SK-N-SH treated with all-trans-retinoic acid at 6 μM for 48 hours (cell line): ENCODE measurements at regions not wholly inside any gene's neighbourhood (a gene's known extent, or its start where the extent isn't known, plus 50 kb on each side); places are given as distances from the start of the nearest gene placed in this dataset.

ENCODE experiments used
- ESRRG ChIP-seq: fragments of 250-450 bp; sonication (Bioruptor Pico); IDR thresholded peaks from 2 replicates; pipeline ENCODE4 v1.6.1; 2021; ENCODE audit warnings: mild to moderate bottlenecking
- GLIS3 ChIP-seq: fragments of 250-450 bp; sonication (Bioruptor Pico); IDR thresholded peaks from 2 replicates; pipeline ENCODE4 v1.5.0; 2020; ENCODE audit warnings: mild to moderate bottlenecking, moderate library complexity
- ISL1 ChIP-seq: fragments of 250-450 bp; sonication (Bioruptor Pico); IDR thresholded peaks from 2 replicates; pipeline ENCODE4 v2.1.2; 2022; ENCODE audit warnings: mild to moderate bottlenecking, moderate library complexity
- OSR1 ChIP-seq: fragments of 250-450 bp; sonication (Bioruptor Pico); IDR thresholded peaks from 2 replicates; pipeline ENCODE4 v1.8.0; 2022; ENCODE audit warnings: moderate library complexity, mild to moderate bottlenecking, inconsistent platforms
- RARB ChIP-seq: fragments of 250-450 bp; sonication (Bioruptor Pico); IDR thresholded peaks from 2 replicates; pipeline ENCODE4 v1.8.0; 2021; ENCODE audit warnings: mild to moderate bottlenecking, moderate library complexity
- SNAI2 ChIP-seq: fragments of 250-450 bp; sonication (Bioruptor Pico); IDR thresholded peaks from 2 replicates; pipeline ENCODE4 v1.5.0; 2020; ENCODE audit warnings: mild to moderate bottlenecking, moderate library complexity
- ZC3H10 ChIP-seq: fragments of 250-450 bp; sonication (Bioruptor Pico); IDR thresholded peaks from 2 replicates; pipeline ENCODE4 v1.5.1; 2021; ENCODE audit warnings: mild to moderate bottlenecking, moderate library complexity
- ZFP3 ChIP-seq: fragments of 250-450 bp; sonication (Bioruptor Pico); IDR thresholded peaks from 2 replicates; pipeline ENCODE4 v1.5.0; 2020; ENCODE audit warnings: mild to moderate bottlenecking, moderate library complexity
- ZNF70 ChIP-seq: fragments of 450-650 bp; formaldehyde crosslinking; IDR thresholded peaks from 2 replicates; pipeline ENCODE4 v1.5.0; 2020; ENCODE audit warnings: mild to moderate bottlenecking, moderate library complexity
- TF ChIP-seq, protein P1 (sequence below): fragments of 250-450 bp; sonication (Bioruptor Pico); IDR thresholded peaks from 2 replicates; pipeline ENCODE4 v1.5.1; 2020; ENCODE audit warnings: low read depth, mild to moderate bottlenecking, moderate library complexity
- TF ChIP-seq, protein P2 (sequence below): fragments of 250-450 bp; sonication (Bioruptor Pico); IDR thresholded peaks from 2 replicates; pipeline ENCODE4 v1.8.0; 2020; ENCODE audit warnings: mild to moderate bottlenecking, moderate library complexity, borderline replicate concordance
- TF ChIP-seq, protein P3 (sequence below): fragments of 250-450 bp; sonication (Bioruptor Pico); IDR thresholded peaks from 2 replicates; pipeline ENCODE4 v1.5.0; 2020; ENCODE audit warnings: mild to moderate bottlenecking, moderate library complexity

DNA sequence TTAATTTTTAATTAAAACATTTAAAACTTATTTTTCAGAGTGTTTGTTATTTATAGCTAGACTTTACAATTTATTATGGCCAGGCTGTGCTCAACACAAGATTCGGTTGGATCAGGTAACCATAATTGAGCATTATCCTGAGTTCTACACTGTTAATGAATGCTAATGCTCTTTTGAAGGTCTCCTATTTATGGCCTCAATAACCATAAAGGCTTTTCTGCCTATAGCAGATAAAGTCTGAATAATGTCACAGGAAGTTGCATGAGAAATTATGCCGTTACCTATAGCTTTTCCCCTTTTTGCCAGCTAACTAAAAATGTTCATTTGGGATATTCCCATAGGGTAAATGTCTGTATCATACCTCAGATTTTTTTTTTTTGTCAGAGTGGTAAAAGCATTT is 269.4 kb upstream of the E2F7 start:
- TF ChIP-seq, protein P1, sequence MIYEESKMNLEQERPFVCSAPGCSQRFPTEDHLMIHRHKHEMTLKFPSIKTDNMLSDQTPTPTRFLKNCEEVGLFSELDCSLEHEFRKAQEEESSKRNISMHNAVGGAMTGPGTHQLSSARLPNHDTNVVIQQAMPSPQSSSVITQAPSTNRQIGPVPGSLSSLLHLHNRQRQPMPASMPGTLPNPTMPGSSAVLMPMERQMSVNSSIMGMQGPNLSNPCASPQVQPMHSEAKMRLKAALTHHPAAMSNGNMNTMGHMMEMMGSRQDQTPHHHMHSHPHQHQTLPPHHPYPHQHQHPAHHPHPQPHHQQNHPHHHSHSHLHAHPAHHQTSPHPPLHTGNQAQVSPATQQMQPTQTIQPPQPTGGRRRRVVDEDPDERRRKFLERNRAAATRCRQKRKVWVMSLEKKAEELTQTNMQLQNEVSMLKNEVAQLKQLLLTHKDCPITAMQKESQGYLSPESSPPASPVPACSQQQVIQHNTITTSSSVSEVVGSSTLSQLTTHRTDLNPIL, result no peak
- TF ChIP-seq, protein P2, sequence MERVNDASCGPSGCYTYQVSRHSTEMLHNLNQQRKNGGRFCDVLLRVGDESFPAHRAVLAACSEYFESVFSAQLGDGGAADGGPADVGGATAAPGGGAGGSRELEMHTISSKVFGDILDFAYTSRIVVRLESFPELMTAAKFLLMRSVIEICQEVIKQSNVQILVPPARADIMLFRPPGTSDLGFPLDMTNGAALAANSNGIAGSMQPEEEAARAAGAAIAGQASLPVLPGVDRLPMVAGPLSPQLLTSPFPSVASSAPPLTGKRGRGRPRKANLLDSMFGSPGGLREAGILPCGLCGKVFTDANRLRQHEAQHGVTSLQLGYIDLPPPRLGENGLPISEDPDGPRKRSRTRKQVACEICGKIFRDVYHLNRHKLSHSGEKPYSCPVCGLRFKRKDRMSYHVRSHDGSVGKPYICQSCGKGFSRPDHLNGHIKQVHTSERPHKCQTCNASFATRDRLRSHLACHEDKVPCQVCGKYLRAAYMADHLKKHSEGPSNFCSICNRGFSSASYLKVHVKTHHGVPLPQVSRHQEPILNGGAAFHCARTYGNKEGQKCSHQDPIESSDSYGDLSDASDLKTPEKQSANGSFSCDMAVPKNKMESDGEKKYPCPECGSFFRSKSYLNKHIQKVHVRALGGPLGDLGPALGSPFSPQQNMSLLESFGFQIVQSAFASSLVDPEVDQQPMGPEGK, result no peak
- TF ChIP-seq RARB (CRISPR knock-in tag), result no peak
- TF ChIP-seq ZC3H10 (CRISPR knock-in tag), result no peak
- no peak for TF ChIP-seq SNAI2 (CRISPR knock-in tag)
- no peak for TF ChIP-seq ESRRG (CRISPR knock-in tag)
- TF ChIP-seq GLIS3, result no peak
- no peak for TF ChIP-seq OSR1 (CRISPR knock-in tag)
- no peak for TF ChIP-seq ZFP3 (CRISPR knock-in tag)
- TF ChIP-seq, protein P3, sequence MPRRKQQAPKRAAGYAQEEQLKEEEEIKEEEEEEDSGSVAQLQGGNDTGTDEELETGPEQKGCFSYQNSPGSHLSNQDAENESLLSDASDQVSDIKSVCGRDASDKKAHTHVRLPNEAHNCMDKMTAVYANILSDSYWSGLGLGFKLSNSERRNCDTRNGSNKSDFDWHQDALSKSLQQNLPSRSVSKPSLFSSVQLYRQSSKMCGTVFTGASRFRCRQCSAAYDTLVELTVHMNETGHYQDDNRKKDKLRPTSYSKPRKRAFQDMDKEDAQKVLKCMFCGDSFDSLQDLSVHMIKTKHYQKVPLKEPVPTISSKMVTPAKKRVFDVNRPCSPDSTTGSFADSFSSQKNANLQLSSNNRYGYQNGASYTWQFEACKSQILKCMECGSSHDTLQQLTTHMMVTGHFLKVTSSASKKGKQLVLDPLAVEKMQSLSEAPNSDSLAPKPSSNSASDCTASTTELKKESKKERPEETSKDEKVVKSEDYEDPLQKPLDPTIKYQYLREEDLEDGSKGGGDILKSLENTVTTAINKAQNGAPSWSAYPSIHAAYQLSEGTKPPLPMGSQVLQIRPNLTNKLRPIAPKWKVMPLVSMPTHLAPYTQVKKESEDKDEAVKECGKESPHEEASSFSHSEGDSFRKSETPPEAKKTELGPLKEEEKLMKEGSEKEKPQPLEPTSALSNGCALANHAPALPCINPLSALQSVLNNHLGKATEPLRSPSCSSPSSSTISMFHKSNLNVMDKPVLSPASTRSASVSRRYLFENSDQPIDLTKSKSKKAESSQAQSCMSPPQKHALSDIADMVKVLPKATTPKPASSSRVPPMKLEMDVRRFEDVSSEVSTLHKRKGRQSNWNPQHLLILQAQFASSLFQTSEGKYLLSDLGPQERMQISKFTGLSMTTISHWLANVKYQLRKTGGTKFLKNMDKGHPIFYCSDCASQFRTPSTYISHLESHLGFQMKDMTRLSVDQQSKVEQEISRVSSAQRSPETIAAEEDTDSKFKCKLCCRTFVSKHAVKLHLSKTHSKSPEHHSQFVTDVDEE (CRISPR knock-in tag), result no peak
- TF ChIP-seq ISL1 (CRISPR knock-in tag), result no peak
- TF ChIP-seq ZNF70 (CRISPR knock-in tag), result no peak
